GM23338 (cell line): ENCODE measurements at regions not wholly inside any gene's neighbourhood (a gene's known extent, or its start where the extent isn't known, plus 50 kb on each side); places are given as distances from the start of the nearest gene placed in this dataset.

Experiments used
- ATAC-seq: fragments of 200-7000 bp; cut with Tn5 transposase; 3 replicates; pipeline ENCODE4 v1.9.1; 2020
- DNase-seq: peaks from one replicate; pipeline ENCODE4 v3.0.0-alpha.2; 2015; ENCODE audit warnings: low spot score
- H2AFZ ChIP-seq: fragments of 200-600 bp; sonication (generic); 2 replicates; pipeline ENCODE4 v1.8.0; 2016; ENCODE audit warnings: antibody characterized with exemption, mild to moderate bottlenecking, moderate library complexity
- H3F3A ChIP-seq: fragments of 200-600 bp; sonication (generic); replicated peaks from 2 replicates; pipeline ENCODE4 v1.8.0; 2017; ENCODE audit warnings: antibody characterized with exemption, mixed run types, low read depth
- H3K27ac ChIP-seq: fragments of 200-600 bp; sonication (generic); 2 replicates; pipeline ENCODE4 v1.6.1; 2016; ENCODE audit warnings: low read depth
- H3K27me3 ChIP-seq: fragments of 200-600 bp; sonication (generic); 2 replicates; pipeline ENCODE4 v1.8.0; 2016; ENCODE audit warnings: mild to moderate bottlenecking, mixed run types, moderate library complexity; ENCODE audit not compliant: insufficient read depth
- H3K36me3 ChIP-seq: fragments of 200-600 bp; sonication (generic); 2 replicates; pipeline ENCODE4 v1.8.0; 2016; ENCODE audit warnings: mild to moderate bottlenecking; ENCODE audit not compliant: insufficient read depth
- H3K4me1 ChIP-seq: fragments of 200-600 bp; sonication (generic); 2 replicates; pipeline ENCODE4 v1.8.0; 2016; ENCODE audit warnings: mild to moderate bottlenecking, moderate library complexity; ENCODE audit not compliant: insufficient read depth
- H3K4me2 ChIP-seq: fragments of 200-600 bp; sonication (generic); 2 replicates; pipeline ENCODE4 v1.7.1; 2017; ENCODE audit warnings: mixed run types
- H3K4me3 ChIP-seq: fragments of 200-600 bp; sonication (generic); 2 replicates; pipeline ENCODE4 v1.6.1; 2016; ENCODE audit warnings: mixed run types
- H3K79me2 ChIP-seq: fragments of 200-600 bp; sonication (generic); replicated peaks from 2 replicates; pipeline ENCODE4 v1.8.0; 2017; ENCODE audit warnings: mild to moderate bottlenecking; ENCODE audit not compliant: insufficient read depth
- H3K9me2 ChIP-seq: fragments of 200-600 bp; sonication (generic); 2 replicates; pipeline ENCODE4 v1.8.0; 2017; ENCODE audit not compliant: insufficient read depth
- H4K20me1 ChIP-seq: fragments of 200-600 bp; sonication (generic); replicated peaks from 2 replicates; pipeline ENCODE4 v1.8.0; 2017; ENCODE audit warnings: mild to moderate bottlenecking; ENCODE audit not compliant: insufficient read depth
- H3K27ac Mint-ChIP-seq: 2 replicates; pipeline ENCODE4 v1.8.0; 2020; ENCODE audit warnings: inconsistent platforms, mild to moderate bottlenecking, moderate library complexity, mixed read lengths
- H3K27me3 Mint-ChIP-seq: 3 replicates; pipeline ENCODE4 v1.8.0; 2022; ENCODE audit warnings: low read depth, mild to moderate bottlenecking, moderate library complexity, mixed read lengths, inconsistent platforms; ENCODE audit not compliant: insufficient read depth, poor library complexity
- H3K36me3 Mint-ChIP-seq: 3 replicates; pipeline ENCODE4 v1.8.0; 2021; ENCODE audit warnings: low read depth, mild to moderate bottlenecking, inconsistent platforms, moderate library complexity, mixed read lengths
- H3K4me1 Mint-ChIP-seq: 3 replicates; pipeline ENCODE4 v1.8.0; 2020; ENCODE audit warnings: mild to moderate bottlenecking, inconsistent platforms, mixed read lengths
- H3K4me3 Mint-ChIP-seq: 3 replicates; pipeline ENCODE4 v1.8.0; 2021; ENCODE audit warnings: moderate library complexity, mild to moderate bottlenecking, inconsistent platforms, mixed read lengths
- H3K9me3 Mint-ChIP-seq: 3 replicates; pipeline ENCODE4 v1.8.0; 2020; ENCODE audit warnings: moderate library complexity, mild to moderate bottlenecking, inconsistent platforms, mixed read lengths
- CTCF ChIP-seq, 2 experiments: fragments of 200-600 bp in 1 of 2; sonication (generic) in 1 of 2; conservative IDR thresholded peaks; 2 replicates each; pipeline versions ENCODE4 v1.5.1 to v1.6.1; 2016 to 2017; ENCODE audit warnings: antibody characterized with exemption in 2 of 2, low read depth in 2 of 2, mild to moderate bottlenecking in 2 of 2, moderate library complexity in 1 of 2
- ETS1 ChIP-seq: IDR thresholded peaks from 2 replicates; pipeline ENCODE4 v1.6.1; 2016; ENCODE audit warnings: antibody characterized with exemption
- STAT1 ChIP-seq: IDR thresholded peaks from one replicate; pipeline ENCODE4 v1.6.1; 2016; ENCODE audit warnings: antibody characterized with exemption; ENCODE audit not compliant: unreplicated experiment
- ZNF114 ChIP-seq: fragments of 250-450 bp; sonication (Bioruptor Pico); IDR thresholded peaks from 2 replicates; pipeline ENCODE4 v1.5.0; 2020; ENCODE audit warnings: mild to moderate bottlenecking, moderate library complexity
- ZNF331 ChIP-seq: fragments of 250-450 bp; sonication (Bioruptor Pico); IDR thresholded peaks from 2 replicates; pipeline ENCODE4 v1.5.0; 2020; ENCODE audit warnings: low read depth, mild to moderate bottlenecking, moderate library complexity
- ZNF462 ChIP-seq: fragments of 250-450 bp; sonication (Bioruptor Pico); IDR thresholded peaks from 2 replicates; pipeline ENCODE4 v1.5.0; 2020; ENCODE audit warnings: mild to moderate bottlenecking, moderate library complexity

GRCh38 chr12:83808591-83808990 lies 1104.0 kb downstream of the SLC6A15 start:
- ATAC-seq (no peak), DNase-seq (no peak)
- H3K27me3 Mint-ChIP-seq: no peaks in the 10 kb centered on the region
- H3K4me3 Mint-ChIP-seq: no peak overlapping the region
- Histone ChIP-seq H3F3A (no peaks in the 10 kb centered on the region), H2AFZ (no peak overlapping the region), H3K4me2 (no peak overlapping the region), H3K9me2 (no peaks in the 10 kb centered on the region), H3K27ac (no peak overlapping the region), H3K27me3 (no peaks in the 10 kb centered on the region), H4K20me1 (no peaks in the 10 kb centered on the region), H3K36me3 (no peaks in the 10 kb centered on the region), H3K4me1 (no peaks in the 10 kb centered on the region), H3K4me3 (no peak overlapping the region), H3K79me2 (no peaks in the 10 kb centered on the region)
- no peaks in the 10 kb centered on the region for H3K4me1 Mint-ChIP-seq
- no peak for TF ChIP-seq STAT1
- no peak for TF ChIP-seq ZNF114
- TF ChIP-seq ETS1: no peak
- TF ChIP-seq CTCF (conservative IDR thresholded peaks at IDR 0.05; ENCODE audit: low read depth in 2 of 2): no peak
- no peak for TF ChIP-seq ZNF331 (CRISPR knock-in tag)
- no peak for TF ChIP-seq ZNF462 (CRISPR knock-in tag)
- H3K9me3 Mint-ChIP-seq: no peaks in the 10 kb centered on the region
- no peak overlapping the region for H3K27ac Mint-ChIP-seq
- H3K36me3 Mint-ChIP-seq: no peaks in the 10 kb centered on the region
